ENCODE measurements at regions not wholly inside any gene's neighbourhood (a gene's known extent, or its start where the extent isn't known, plus 50 kb on each side); places are given as distances from the start of the nearest gene placed in this dataset.
"Not testable (repeated sequence)": the region's sequence is repeated elsewhere in the genome, so short reads cannot be mapped to it uniquely, and the experiment has no call there.

- no peak for DNase-seq (ENCODE audit: low spot score)
- in situ Hi-C loops (cut with MboI; ENCODE audit: low pct_unique_long_range_greater_than_20kb, low sequenced_read_pairs, unreplicated experiment): no loop called here
- TF ChIP-seq CTCF (IDR thresholded peaks at IDR 0.05; ENCODE audit: extremely low read depth, insufficient read depth, missing control alignments): no peak
Measured at GRCh38 chr3:140769951-140770350, 92.1 kb downstream of the TRIM42 start.

- no peak for DNase-seq (ENCODE audit: low spot score)
- in situ Hi-C loops (cut with MboI; ENCODE audit: low pct_unique_long_range_greater_than_20kb, low sequenced_read_pairs, unreplicated experiment): no loop called here
- no peak for TF ChIP-seq CTCF (IDR thresholded peaks at IDR 0.05; ENCODE audit: extremely low read depth, insufficient read depth, missing control alignments)
Measured at GRCh38 chr3:140770977-140771667, 93.3 kb downstream of the TRIM42 start.

- TF ChIP-seq CTCF (IDR thresholded peaks at IDR 0.05; ENCODE audit: extremely low read depth, insufficient read depth, missing control alignments): no peak
- in situ Hi-C loops (cut with MboI; ENCODE audit: low pct_unique_long_range_greater_than_20kb, low sequenced_read_pairs, unreplicated experiment): no loop called here
- DNase-seq (ENCODE audit: low spot score): no peak
Measured at GRCh38 chr3:140777631-140778233, 99.9 kb downstream of the TRIM42 start.

GRCh38 chr3:140791368-140791767 is 113.5 kb downstream of the TRIM42 start:
- in situ Hi-C loops (cut with MboI; ENCODE audit: low pct_unique_long_range_greater_than_20kb, low sequenced_read_pairs, unreplicated experiment): no loop called here
- TF ChIP-seq CTCF (IDR thresholded peaks at IDR 0.05; ENCODE audit: extremely low read depth, insufficient read depth, missing control alignments): no peak
- no peak for DNase-seq (ENCODE audit: low spot score)

GRCh38 chr3:140794507-140794906 is 116.6 kb downstream of the TRIM42 start:
- in situ Hi-C loops (cut with MboI; ENCODE audit: low pct_unique_long_range_greater_than_20kb, low sequenced_read_pairs, unreplicated experiment): no loop called here
- no peak for DNase-seq (ENCODE audit: low spot score)
- TF ChIP-seq CTCF (IDR thresholded peaks at IDR 0.05; ENCODE audit: extremely low read depth, insufficient read depth, missing control alignments): no peak

- DNase-seq (ENCODE audit: low spot score); in situ Hi-C loops (cut with MboI; ENCODE audit: low pct_unique_long_range_greater_than_20kb, low sequenced_read_pairs, unreplicated experiment): not testable (repeated sequence)
Measured at GRCh38 chr3:140802898-140803297, 125.0 kb downstream of the TRIM42 start.

- no peak for TF ChIP-seq CTCF (IDR thresholded peaks at IDR 0.05; ENCODE audit: extremely low read depth, insufficient read depth, missing control alignments)
- no peak for DNase-seq (ENCODE audit: low spot score)
- in situ Hi-C loops (cut with MboI; ENCODE audit: low pct_unique_long_range_greater_than_20kb, low sequenced_read_pairs, unreplicated experiment): no loop called here
Measured at GRCh38 chr3:140809316-140809715, 131.5 kb downstream of the TRIM42 start.
